ENCODE measurements at regions not wholly inside any gene's neighbourhood (a gene's known extent, or its start where the extent isn't known, plus 50 kb on each side); places are given as distances from the start of the nearest gene placed in this dataset.

- POLR2A ChIA-PET: no interaction called here
- CTCF ChIA-PET (ENCODE audit: unreplicated experiment): no interaction called here
Measured at GRCh38 chr6:82602776-82603175, 239.2 kb downstream of the TPBG start.

DNA sequence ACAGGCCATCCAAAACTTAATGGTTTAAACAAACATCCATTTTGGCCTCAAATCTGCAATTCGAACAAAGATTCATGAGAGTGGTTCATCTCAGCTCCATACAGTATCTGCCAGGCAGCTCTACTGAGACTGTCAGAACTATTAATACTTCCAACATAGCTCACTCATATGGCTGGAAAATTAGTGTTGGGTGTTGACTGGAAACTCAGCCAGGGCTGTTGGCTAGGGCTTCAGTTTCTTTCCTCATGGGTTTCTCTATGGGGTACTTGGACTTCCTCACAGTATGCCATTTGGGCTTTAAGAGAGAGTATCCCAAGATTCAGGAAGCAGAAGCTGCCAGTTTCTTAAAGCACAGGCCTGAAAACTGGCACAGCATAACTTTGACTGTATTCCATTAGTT is 240.3 kb downstream of the TPBG start:
- intact Hi-C loops (cut with micrococcal nuclease; ENCODE audit: unreplicated experiment): no loop called here
- no peak for DNase-seq (ENCODE audit: low spot score)
- Histone ChIP-seq H2AFZ (ENCODE audit: low read length) (no peak overlapping the region), H3K9me2 (ENCODE audit: insufficient read depth, low read length) (no peaks in the 10 kb centered on the region), H3K79me2 (ENCODE audit: insufficient read depth, low read depth, low read length) (no peaks in the 10 kb centered on the region), H3K36me3 (ENCODE audit: insufficient read depth, low read length) (no peaks in the 10 kb centered on the region), H3K9me3 (ENCODE audit: low read length) (no peaks in the 10 kb centered on the region), H4K20me1 (ENCODE audit: insufficient read depth, low read length) (no peaks in the 10 kb centered on the region), H3K4me3 (ENCODE audit: low read depth, low read length, poor library complexity, severe bottlenecking) (no peak overlapping the region), H3K4me2 (ENCODE audit: low read length) (no peak overlapping the region), H3K4me1 (ENCODE audit: insufficient read depth, low read length, poor library complexity, severe bottlenecking) (no peaks in the 10 kb centered on the region), H3K27ac (ENCODE audit: low read depth, low read length, poor library complexity, severe bottlenecking) (no peak overlapping the region)
- no peak for TF ChIP-seq EZH2phosphoT487 (IDR thresholded peaks at IDR 0.05; ENCODE audit: borderline replicate concordance, low read depth, low read length)
- TF ChIP-seq, protein P1, sequence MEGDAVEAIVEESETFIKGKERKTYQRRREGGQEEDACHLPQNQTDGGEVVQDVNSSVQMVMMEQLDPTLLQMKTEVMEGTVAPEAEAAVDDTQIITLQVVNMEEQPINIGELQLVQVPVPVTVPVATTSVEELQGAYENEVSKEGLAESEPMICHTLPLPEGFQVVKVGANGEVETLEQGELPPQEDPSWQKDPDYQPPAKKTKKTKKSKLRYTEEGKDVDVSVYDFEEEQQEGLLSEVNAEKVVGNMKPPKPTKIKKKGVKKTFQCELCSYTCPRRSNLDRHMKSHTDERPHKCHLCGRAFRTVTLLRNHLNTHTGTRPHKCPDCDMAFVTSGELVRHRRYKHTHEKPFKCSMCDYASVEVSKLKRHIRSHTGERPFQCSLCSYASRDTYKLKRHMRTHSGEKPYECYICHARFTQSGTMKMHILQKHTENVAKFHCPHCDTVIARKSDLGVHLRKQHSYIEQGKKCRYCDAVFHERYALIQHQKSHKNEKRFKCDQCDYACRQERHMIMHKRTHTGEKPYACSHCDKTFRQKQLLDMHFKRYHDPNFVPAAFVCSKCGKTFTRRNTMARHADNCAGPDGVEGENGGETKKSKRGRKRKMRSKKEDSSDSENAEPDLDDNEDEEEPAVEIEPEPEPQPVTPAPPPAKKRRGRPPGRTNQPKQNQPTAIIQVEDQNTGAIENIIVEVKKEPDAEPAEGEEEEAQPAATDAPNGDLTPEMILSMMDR (conservative IDR thresholded peaks at IDR 0.05; ENCODE audit: low read length): no peak
- CTCF ChIA-PET (ENCODE audit: unreplicated experiment): no interaction called here
- no TSS peak for BruUV-seq (replicated peaks)
- POLR2A ChIA-PET: no interaction called here

More at GRCh38 chr6:82602776-82603175, 239.2 kb downstream of the TPBG start:
- Histone ChIP-seq H3K4me2 (ENCODE audit: low read length) (no peak overlapping the region), H3K36me3 (ENCODE audit: insufficient read depth, low read length) (no peaks in the 10 kb centered on the region), H3K79me2 (ENCODE audit: insufficient read depth, low read depth, low read length) (no peaks in the 10 kb centered on the region), H3K27ac (ENCODE audit: low read depth, low read length, poor library complexity, severe bottlenecking) (no peak overlapping the region), H4K20me1 (ENCODE audit: insufficient read depth, low read length) (no peaks in the 10 kb centered on the region), H3K9me3 (ENCODE audit: low read length) (no peaks in the 10 kb centered on the region), H3K4me3 (ENCODE audit: low read depth, low read length, poor library complexity, severe bottlenecking) (no peak overlapping the region), H3K9me2 (ENCODE audit: insufficient read depth, low read length) (no peaks in the 10 kb centered on the region), H2AFZ (ENCODE audit: low read length) (no peak overlapping the region), H3K4me1 (ENCODE audit: insufficient read depth, low read length, poor library complexity, severe bottlenecking) (no peaks in the 10 kb centered on the region)
- BruUV-seq (replicated peaks): no TSS peak
- no peak for TF ChIP-seq EZH2phosphoT487 (IDR thresholded peaks at IDR 0.05; ENCODE audit: borderline replicate concordance, low read depth, low read length)
- TF ChIP-seq, protein P1 (conservative IDR thresholded peaks at IDR 0.05; ENCODE audit: low read length): no peak
- intact Hi-C loops (cut with micrococcal nuclease; ENCODE audit: unreplicated experiment): no loop called here
- DNase-seq (ENCODE audit: low spot score): no peak

GRCh38 chr6:82607998-82608725 is 244.5 kb downstream of the TPBG start:
- Histone ChIP-seq H3K9me2 (ENCODE audit: insufficient read depth, low read length) (no peaks in the 10 kb centered on the region), H3K9me3 (ENCODE audit: low read length) (no peaks in the 10 kb centered on the region), H3K4me3 (ENCODE audit: low read depth, low read length, poor library complexity, severe bottlenecking) (no peak overlapping the region), H2AFZ (ENCODE audit: low read length) (no peak overlapping the region), H3K4me1 (ENCODE audit: insufficient read depth, low read length, poor library complexity, severe bottlenecking) (no peaks in the 10 kb centered on the region), H3K36me3 (ENCODE audit: insufficient read depth, low read length) (no peaks in the 10 kb centered on the region), H3K79me2 (ENCODE audit: insufficient read depth, low read depth, low read length) (no peaks in the 10 kb centered on the region), H3K27ac (ENCODE audit: low read depth, low read length, poor library complexity, severe bottlenecking) (no peak overlapping the region), H3K4me2 (ENCODE audit: low read length) (no peak overlapping the region), H4K20me1 (ENCODE audit: insufficient read depth, low read length) (no peaks in the 10 kb centered on the region)
- intact Hi-C loops (cut with micrococcal nuclease; ENCODE audit: unreplicated experiment): no loop called here
- no peak for DNase-seq (ENCODE audit: low spot score)
- CTCF ChIA-PET (ENCODE audit: unreplicated experiment): no interaction called here
- BruUV-seq (replicated peaks): no TSS peak
- POLR2A ChIA-PET: interaction anchor here (0.6 kb wide), 2 partner anchors 141 to 946 kb away, joined by 3 read pairs; no protein-coding TSS in a partner anchor
- TF ChIP-seq EZH2phosphoT487 (IDR thresholded peaks at IDR 0.05; ENCODE audit: borderline replicate concordance, low read depth, low read length): no peak
- TF ChIP-seq, protein P1 (conservative IDR thresholded peaks at IDR 0.05; ENCODE audit: low read length): no peak
